ENCODE measurements at regions not wholly inside any gene's neighbourhood (a gene's known extent, or its start where the extent isn't known, plus 50 kb on each side); places are given as distances from the start of the nearest gene placed in this dataset.

DNA sequence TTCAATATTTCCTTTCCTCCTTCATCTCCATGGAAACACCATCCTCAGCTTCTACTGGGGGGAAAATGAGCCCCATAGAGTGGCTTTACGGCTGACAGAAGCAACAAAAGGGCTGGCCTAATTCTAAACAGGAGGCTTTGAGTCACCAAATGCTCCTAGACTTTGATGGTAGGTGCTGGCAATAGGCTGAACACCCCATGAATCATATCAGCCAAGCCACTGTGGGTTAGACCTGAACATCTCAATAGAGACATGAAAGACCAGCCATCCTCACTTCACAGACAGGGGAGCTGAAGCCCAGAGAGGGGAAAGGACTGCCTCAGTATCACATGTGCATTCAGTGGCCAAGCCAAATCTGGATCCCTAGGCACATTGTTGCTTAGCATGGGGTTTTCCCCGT, 107.6 kb downstream of the AMER1 start:
- POLR2A ChIA-PET, result no interaction called here
- CTCF ChIA-PET, result interaction anchor here (0.7 kb wide), 1 partner anchor 650 kb away, joined by 3 read pairs; no protein-coding TSS in a partner anchor
- Mint-ChIP-seq H3K9me3 (ENCODE audit: insufficient read depth) (no peaks in the 10 kb centered on the region), H3K4me1 (ENCODE audit: low read depth) (no peaks in the 10 kb centered on the region), H3K27me3 (ENCODE audit: low read depth) (no peaks in the 10 kb centered on the region), H3K36me3 (ENCODE audit: low read depth) (no peaks in the 10 kb centered on the region), H3K27ac (no peak overlapping the region), H3K4me3 (no peak overlapping the region)
- ATAC-seq, result no peak
- DNase-seq, result no peak

- Mint-ChIP-seq H3K36me3 (ENCODE audit: low read depth) (no peaks in the 10 kb centered on the region), H3K4me3 (no peak overlapping the region), H3K4me1 (ENCODE audit: low read depth) (no peaks in the 10 kb centered on the region), H3K27me3 (ENCODE audit: low read depth) (no peaks in the 10 kb centered on the region), H3K9me3 (ENCODE audit: insufficient read depth) (peaks cover under 1% of the 10 kb centered on the region), H3K27ac (no peak overlapping the region)
- DNase-seq (no peak), ATAC-seq (no peak)
- ChIA-PET POLR2A (no interaction called here), CTCF (no interaction called here)
Observed at GRCh38 chrX:64093761-64094160, 111.7 kb downstream of the AMER1 start.
